IMR-90 (cell line): ENCODE measurements at regions not wholly inside any gene's neighbourhood (a gene's known extent, or its start where the extent isn't known, plus 50 kb on each side); places are given as distances from the start of the nearest gene placed in this dataset.

Experiments used
- ATAC-seq: fragments of 200-7000 bp; cut with Tn5 transposase; 2 replicates; pipeline ENCODE4 v1.9.1; 2020; ENCODE audit warnings: low read depth, mild to moderate bottlenecking, moderate library complexity
- BruUV-seq: library from RNA; stranded (reverse); fragments of 400-500 nt; replicated peaks from 2 replicates; lab custom pipeline; 2021; lab: Mats Ljungman, UMichigan
- CTCF ChIA-PET: fragments of 300-600 bp; formaldehyde crosslinking; extraction: SDS; loops from one replicate; lab custom pipeline; 2021; ENCODE audit warnings: antibody characterized with exemption; lab: Yijun Ruan, JAX
- POLR2A ChIA-PET: fragments of 300-600 bp; sonication (Branson Sonifier 250); formaldehyde crosslinking; loops from one replicate; lab custom pipeline; 2022; ENCODE audit warnings: antibody characterized with exemption; ENCODE audit not compliant: unreplicated experiment; lab: Charles Lee
- DNase-seq: peaks from one replicate; pipeline ENCODE4 v3.0.0; 2013
- H2AFZ ChIP-seq: replicated peaks from 2 replicates; pipeline ENCODE3; 2013; ENCODE audit warnings: low read length, mild to moderate bottlenecking; ENCODE audit not compliant: poor library complexity
- H2AK5ac ChIP-seq: 2 replicates; pipeline ENCODE4 v1.6.1; 2013; ENCODE audit warnings: low read depth, low read length, inconsistent platforms
- H2AK9ac ChIP-seq: replicated peaks from 2 replicates; pipeline ENCODE3; 2013; ENCODE audit warnings: mild to moderate bottlenecking, low read depth, low read length, moderate library complexity; ENCODE audit not compliant: poor library complexity
- H2BK120ac ChIP-seq: 2 replicates; pipeline ENCODE4 v1.6.1; 2013; ENCODE audit warnings: low read depth, low read length, inconsistent platforms
- H2BK15ac ChIP-seq: 3 replicates; pipeline ENCODE4 v1.6.1; 2013; ENCODE audit warnings: low read depth, low read length, inconsistent platforms
- H2BK20ac ChIP-seq: 2 replicates; pipeline ENCODE4 v1.6.1; 2013; ENCODE audit warnings: low read depth, mild to moderate bottlenecking, inconsistent platforms, low read length, moderate library complexity
- H2BK5ac ChIP-seq: 2 replicates; pipeline ENCODE4 v1.6.1; 2013; ENCODE audit warnings: mild to moderate bottlenecking, low read depth, low read length, inconsistent platforms; ENCODE audit not compliant: poor library complexity, severe bottlenecking
- H3K14ac ChIP-seq: replicated peaks from 2 replicates; pipeline ENCODE4 v1.6.1; 2013; ENCODE audit warnings: low read depth, low read length, inconsistent platforms
- H3K18ac ChIP-seq: 2 replicates; pipeline ENCODE4 v1.6.1; 2013; ENCODE audit warnings: low read depth, low read length, control low read depth
- H3K23ac ChIP-seq: 2 replicates; pipeline ENCODE4 v1.6.1; 2013; ENCODE audit warnings: low read depth, low read length, inconsistent platforms
- H3K27ac ChIP-seq: 2 replicates; pipeline ENCODE4 v1.5.1; 2013; ENCODE audit warnings: mild to moderate bottlenecking, control low read depth, low read length; ENCODE audit not compliant: insufficient read depth
- H3K27me3 ChIP-seq: 2 replicates; pipeline ENCODE4 v1.6.1; 2013; ENCODE audit warnings: low read length; ENCODE audit not compliant: control insufficient read depth, insufficient read depth
- H3K36me3 ChIP-seq: 2 replicates; pipeline ENCODE4 v1.6.1; 2013; ENCODE audit warnings: low read length, mixed read lengths; ENCODE audit not compliant: control insufficient read depth, insufficient read depth
- H3K4ac ChIP-seq: 2 replicates; pipeline ENCODE4 v1.6.1; 2013; ENCODE audit warnings: low read depth, low read length, inconsistent platforms
- H3K4me1 ChIP-seq: 2 replicates; pipeline ENCODE4 v1.6.1; 2013; ENCODE audit warnings: low read length, mixed read lengths; ENCODE audit not compliant: control insufficient read depth, insufficient read depth
- H3K4me2 ChIP-seq: 2 replicates; pipeline ENCODE4 v1.6.1; 2013; ENCODE audit warnings: low read depth, mild to moderate bottlenecking, control low read depth, low read length, moderate library complexity
- H3K4me3 ChIP-seq: 2 replicates; pipeline ENCODE4 v1.5.1; 2013; ENCODE audit warnings: low read depth, mild to moderate bottlenecking, control low read depth, low read length, moderate library complexity; ENCODE audit not compliant: insufficient read depth
- H3K56ac ChIP-seq: 2 replicates; pipeline ENCODE4 v1.6.1; 2013; ENCODE audit warnings: low read length, inconsistent platforms; ENCODE audit not compliant: insufficient read depth; ENCODE audit errors: extremely low read depth
- H3K79me1 ChIP-seq, 2 experiments: 2 replicates each; pipeline ENCODE4 v1.6.1; 2013; ENCODE audit warnings: low read length in 2 of 2, inconsistent platforms in 1 of 2, low read depth in 1 of 2
- H3K9ac ChIP-seq: 2 replicates; pipeline ENCODE4 v1.6.1; 2013; ENCODE audit warnings: low read depth, low read length, control low read depth
- H3K9me1 ChIP-seq: 2 replicates; pipeline ENCODE4 v1.6.1; 2013; ENCODE audit warnings: low read length, inconsistent platforms; ENCODE audit not compliant: insufficient read depth
- H3K9me3 ChIP-seq: 2 replicates; pipeline ENCODE4 v1.6.1; 2013; ENCODE audit warnings: low read length; ENCODE audit not compliant: control insufficient read depth, insufficient read depth
- H4K20me1 ChIP-seq: 2 replicates; pipeline ENCODE4 v1.6.1; 2013; ENCODE audit warnings: low read length, inconsistent platforms; ENCODE audit not compliant: insufficient read depth
- H4K5ac ChIP-seq: 2 replicates; pipeline ENCODE4 v1.6.1; 2013; ENCODE audit warnings: mild to moderate bottlenecking, low read depth, low read length, control low read depth
- H4K8ac ChIP-seq, 2 experiments: 2 replicates each; pipeline ENCODE4 v1.6.1; 2013; ENCODE audit warnings: low read depth in 2 of 2, low read length in 2 of 2, control low read depth in 1 of 2, inconsistent platforms in 1 of 2
- H4K91ac ChIP-seq: 2 replicates; pipeline ENCODE4 v1.6.1; 2013; ENCODE audit warnings: low read depth, low read length, inconsistent platforms; ENCODE audit not compliant: insufficient read depth
- BHLHE40 ChIP-seq: fragments of 150-350 bp; IDR thresholded peaks from 2 replicates; pipeline ENCODE4 v1.6.1; 2016; ENCODE audit warnings: mild to moderate bottlenecking, low read depth, low read length
- CHD1 ChIP-seq: IDR thresholded peaks from 2 replicates; pipeline ENCODE4 v1.6.1; 2012; ENCODE audit warnings: low read depth, low read length, improper control_type of control experiment
- FOS ChIP-seq: fragments of 150-350 bp; IDR thresholded peaks from 2 replicates; pipeline ENCODE4 v1.6.1; 2016; ENCODE audit warnings: low read depth, low read length
- MAFK ChIP-seq: IDR thresholded peaks from 2 replicates; pipeline ENCODE4 v1.6.1; 2012; ENCODE audit warnings: low read depth, low read length, improper control_type of control experiment
- MAZ ChIP-seq: IDR thresholded peaks from 2 replicates; pipeline ENCODE4 v1.6.1; 2012; ENCODE audit warnings: low read depth, mild to moderate bottlenecking, low read length, improper control_type of control experiment, moderate library complexity, borderline replicate concordance
- MXI1 ChIP-seq: IDR thresholded peaks from 2 replicates; pipeline ENCODE4 v1.6.1; 2012; ENCODE audit warnings: low read depth, mild to moderate bottlenecking, low read length, moderate library complexity, borderline replicate concordance
- NFE2L2 ChIP-seq: fragments of 150-350 bp; IDR thresholded peaks from 2 replicates; pipeline ENCODE4 v1.6.1; 2016; ENCODE audit warnings: low read depth, mild to moderate bottlenecking, low read length
- POLR2A ChIP-seq: IDR thresholded peaks from 2 replicates; pipeline ENCODE4 v1.6.1; 2012; ENCODE audit warnings: mild to moderate bottlenecking, low read depth, low read length
- RAD21 ChIP-seq: IDR thresholded peaks from 2 replicates; pipeline ENCODE4 v1.6.1; 2012; ENCODE audit warnings: low read length, improper control_type of control experiment
- RCOR1 ChIP-seq: IDR thresholded peaks from 2 replicates; pipeline ENCODE4 v1.6.1; 2012; ENCODE audit warnings: mild to moderate bottlenecking, low read length, improper control_type of control experiment; ENCODE audit not compliant: insufficient replicate concordance
- RFX5 ChIP-seq: IDR thresholded peaks from 2 replicates; pipeline ENCODE4 v1.8.0; 2012; ENCODE audit warnings: low read depth, mild to moderate bottlenecking, low read length, moderate library complexity
- SMC3 ChIP-seq: fragments of 150-350 bp; IDR thresholded peaks from 2 replicates; pipeline ENCODE4 v1.6.1; 2016; ENCODE audit warnings: low read depth, mild to moderate bottlenecking, antibody characterized with exemption, low read length, moderate library complexity
- USF2 ChIP-seq: fragments of 150-350 bp; IDR thresholded peaks from 2 replicates; pipeline ENCODE4 v1.6.1; 2017; ENCODE audit warnings: mild to moderate bottlenecking, antibody characterized with exemption, low read length, low read depth
- WGBS, 2 experiments: methylation state at CpG; one replicate each; pipeline versions ENCODE4 v1.1.5 to v1.1.7; 2013; ENCODE audit warnings: missing lambda C conversion rate in 2 of 2; ENCODE audit not compliant: insufficient read length in 1 of 2; ENCODE audit errors: extremely low coverage in 2 of 2; 5-methylcytosine and 5-hydroxymethylcytosine counted together
- dilution Hi-C: fragments of 300-500 bp; cut with HindIII; formaldehyde crosslinking; loops from one replicate; pipeline ENCODE4 v1.14.3; 2018; ENCODE audit warnings: low sequenced_read_pairs; ENCODE audit not compliant: unreplicated experiment
- in situ Hi-C: fragments of 300-500 bp; cut with MboI; formaldehyde crosslinking; loops from 3 replicates; pipeline ENCODE4 v1.14.3; 2019; ENCODE audit warnings: low sequenced_read_pairs, inconsistent platforms, mixed read lengths
- intact Hi-C: fragments of 100-400 bp; cut with micrococcal nuclease; formaldehyde crosslinking; loops from 2 replicates; pipeline ENCODE4 v1.10.0; 2022
- TF ChIP-seq, protein P1 (sequence below): fragments of 150-350 bp; IDR thresholded peaks from 2 replicates; pipeline ENCODE4 v1.6.1; 2016; ENCODE audit warnings: low read depth, mild to moderate bottlenecking, low read length, moderate library complexity, borderline replicate concordance
- TF ChIP-seq, protein P2 (sequence below): conservative IDR thresholded peaks from 2 replicates; pipeline ENCODE4 v1.5.1; 2012; ENCODE audit warnings: mild to moderate bottlenecking, low read depth, low read length, improper control_type of control experiment

DNA sequence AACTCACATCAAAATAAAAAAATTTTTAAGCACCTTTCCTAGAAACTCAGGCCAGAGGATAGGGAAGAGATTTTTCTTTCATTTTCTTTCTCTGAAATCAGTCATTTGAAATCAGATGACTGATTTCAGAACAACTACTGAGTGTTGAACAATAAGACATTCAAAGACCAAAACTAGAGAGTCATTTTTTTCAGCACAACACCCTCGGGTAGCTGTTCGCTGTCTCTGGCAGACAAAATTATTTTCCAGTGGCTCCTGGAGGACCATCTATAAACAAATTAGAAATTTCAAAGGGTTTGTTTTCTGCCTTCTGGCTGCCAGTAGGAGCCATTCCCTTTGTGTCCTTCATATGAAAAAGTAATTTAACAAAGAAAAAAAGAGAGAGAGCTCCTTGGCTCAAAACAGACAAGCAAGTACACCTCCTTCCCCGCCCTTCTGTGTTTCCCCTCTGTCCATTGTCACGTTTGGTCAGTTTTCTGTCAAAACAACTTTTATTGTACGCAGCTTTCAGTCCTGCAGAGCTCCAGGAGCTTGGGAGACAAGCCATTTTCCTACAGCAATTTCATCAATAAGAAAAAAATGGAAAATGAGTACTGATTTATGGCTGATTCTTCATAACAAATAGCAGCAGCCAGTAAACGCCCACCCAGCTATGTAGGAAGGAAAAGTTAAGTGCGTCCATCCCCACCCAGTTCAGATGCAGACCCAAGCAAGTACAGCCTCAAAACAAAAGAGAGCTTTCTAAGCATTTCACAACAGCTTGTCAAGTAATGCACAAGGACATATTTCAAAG, 405.2 kb downstream of the ZNF608 start:
- Histone ChIP-seq H3K79me1 (no peaks in the 10 kb centered on the region), H3K56ac (no peak overlapping the region), H3K27ac (no peak overlapping the region), H3K4me2 (no peak overlapping the region), H2BK15ac (no peak overlapping the region), H2AK9ac (no peak overlapping the region), H3K4ac (no peak overlapping the region; the same call in 1 of the 2 replicates), H3K18ac (no peak overlapping the region), H2BK120ac (no peak overlapping the region; the same call in 1 of the 2 replicates), H3K4me3 (no peak overlapping the region), H3K4me1 (0 out of 2 replicates have a peak, but pooled peaks cover 2% of the 10 kb centered on the region), H3K9me1 (0 out of 2 replicates have a peak, but pooled peaks cover 3% of the 10 kb centered on the region), H3K14ac (no peak overlapping the region), H2AFZ (no peak overlapping the region), H3K9ac (no peak overlapping the region), H4K20me1 (no peaks in the 10 kb centered on the region), H4K91ac (no peak overlapping the region), H3K27me3 (peaks cover 3% of the 10 kb centered on the region; the same call in 1 of the 2 replicates), H4K5ac (no peak overlapping the region), H3K36me3 (no peaks in the 10 kb centered on the region), H4K8ac (no peak overlapping the region), H2BK5ac (no peak overlapping the region), H2AK5ac (no peak overlapping the region), H2BK20ac (no peak overlapping the region), H3K9me3 (no peaks in the 10 kb centered on the region), H3K23ac (no peak overlapping the region)
- intact Hi-C loops = loop anchor here (5.0 kb wide), 2 partner anchors 406 to 669 kb away; partner anchors contain the start of gene ZNF608
- CTCF ChIA-PET = no interaction called here
- POLR2A ChIA-PET = no interaction called here
- ATAC-seq (no peak), DNase-seq (no peak)
- no TSS peak for BruUV-seq
- dilution Hi-C loops = no loop called here
- in situ Hi-C loops = no loop called here
- WGBS, 2 experiments = 40% methylated on average over 1 of the region's 7 CpGs; no CpG with 5 or more reads in 1 of the 2 experiments
- no peak for TF ChIP-seq RAD21
- TF ChIP-seq SMC3 = no peak
- TF ChIP-seq RFX5 = no peak
- no peak for TF ChIP-seq BHLHE40
- TF ChIP-seq, protein P1, sequence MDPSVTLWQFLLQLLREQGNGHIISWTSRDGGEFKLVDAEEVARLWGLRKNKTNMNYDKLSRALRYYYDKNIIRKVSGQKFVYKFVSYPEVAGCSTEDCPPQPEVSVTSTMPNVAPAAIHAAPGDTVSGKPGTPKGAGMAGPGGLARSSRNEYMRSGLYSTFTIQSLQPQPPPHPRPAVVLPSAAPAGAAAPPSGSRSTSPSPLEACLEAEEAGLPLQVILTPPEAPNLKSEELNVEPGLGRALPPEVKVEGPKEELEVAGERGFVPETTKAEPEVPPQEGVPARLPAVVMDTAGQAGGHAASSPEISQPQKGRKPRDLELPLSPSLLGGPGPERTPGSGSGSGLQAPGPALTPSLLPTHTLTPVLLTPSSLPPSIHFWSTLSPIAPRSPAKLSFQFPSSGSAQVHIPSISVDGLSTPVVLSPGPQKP = no peak
- no peak for TF ChIP-seq MAZ
- TF ChIP-seq USF2 = no peak
- TF ChIP-seq RCOR1 = no peak
- TF ChIP-seq MXI1 = no peak
- TF ChIP-seq POLR2A = no peak
- TF ChIP-seq, protein P2, sequence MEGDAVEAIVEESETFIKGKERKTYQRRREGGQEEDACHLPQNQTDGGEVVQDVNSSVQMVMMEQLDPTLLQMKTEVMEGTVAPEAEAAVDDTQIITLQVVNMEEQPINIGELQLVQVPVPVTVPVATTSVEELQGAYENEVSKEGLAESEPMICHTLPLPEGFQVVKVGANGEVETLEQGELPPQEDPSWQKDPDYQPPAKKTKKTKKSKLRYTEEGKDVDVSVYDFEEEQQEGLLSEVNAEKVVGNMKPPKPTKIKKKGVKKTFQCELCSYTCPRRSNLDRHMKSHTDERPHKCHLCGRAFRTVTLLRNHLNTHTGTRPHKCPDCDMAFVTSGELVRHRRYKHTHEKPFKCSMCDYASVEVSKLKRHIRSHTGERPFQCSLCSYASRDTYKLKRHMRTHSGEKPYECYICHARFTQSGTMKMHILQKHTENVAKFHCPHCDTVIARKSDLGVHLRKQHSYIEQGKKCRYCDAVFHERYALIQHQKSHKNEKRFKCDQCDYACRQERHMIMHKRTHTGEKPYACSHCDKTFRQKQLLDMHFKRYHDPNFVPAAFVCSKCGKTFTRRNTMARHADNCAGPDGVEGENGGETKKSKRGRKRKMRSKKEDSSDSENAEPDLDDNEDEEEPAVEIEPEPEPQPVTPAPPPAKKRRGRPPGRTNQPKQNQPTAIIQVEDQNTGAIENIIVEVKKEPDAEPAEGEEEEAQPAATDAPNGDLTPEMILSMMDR = no peak
- no peak for TF ChIP-seq NFE2L2
- TF ChIP-seq CHD1 = no peak
- TF ChIP-seq FOS = no peak
- TF ChIP-seq MAFK = no peak
